Activated T-cell treated with anti-CD3 and anti-CD28 coated beads, Interleukin-2, amount 50 U/mL, for 4 hours (primary cell): ENCODE measurements at regions not wholly inside any gene's neighbourhood (a gene's known extent, or its start where the extent isn't known, plus 50 kb on each side); places are given as distances from the start of the nearest gene placed in this dataset.

Source experiments
- ATAC-seq, 2 donors: fragments of 200-7000 bp; cut with Tn5 transposase; one replicate each; pipeline ENCODE4 v1.10.0; 2021
- DNase-seq: peaks from one replicate; pipeline ENCODE4 v3.0.0-alpha.2; 2020
- H3K27me3 Mint-ChIP-seq: one replicate; pipeline ENCODE4 v1.8.0; 2021; ENCODE audit warnings: low read depth, mixed read lengths
- H3K36me3 Mint-ChIP-seq: one replicate; pipeline ENCODE4 v1.8.0; 2022; ENCODE audit warnings: mixed read lengths; ENCODE audit not compliant: insufficient read depth
- H3K4me1 Mint-ChIP-seq: one replicate; pipeline ENCODE4 v1.8.0; 2021; ENCODE audit warnings: low read depth, mixed read lengths
- H3K4me3 Mint-ChIP-seq: one replicate; pipeline ENCODE4 v1.8.0; 2021; ENCODE audit warnings: mild to moderate bottlenecking, moderate library complexity, mixed read lengths
- H3K9me3 Mint-ChIP-seq: one replicate; pipeline ENCODE4 v1.8.0; 2021; ENCODE audit warnings: mixed read lengths

GRCh38 chr2:183495589-183496267, 371.5 kb downstream of the NUP35 start:
- no peaks in the 10 kb centered on the region for H3K27me3 Mint-ChIP-seq
- ATAC-seq: no peak
- H3K9me3 Mint-ChIP-seq: peaks cover 5% of the 10 kb centered on the region
- H3K4me1 Mint-ChIP-seq: no peaks in the 10 kb centered on the region
- no peak overlapping the region for H3K4me3 Mint-ChIP-seq
- no peaks in the 10 kb centered on the region for H3K36me3 Mint-ChIP-seq
- DNase-seq: no peak

- no peak for DNase-seq
- Mint-ChIP-seq H3K9me3 (peaks cover 16% of the 10 kb centered on the region), H3K27me3 (no peaks in the 10 kb centered on the region), H3K4me1 (no peaks in the 10 kb centered on the region), H3K4me3 (no peak overlapping the region), H3K36me3 (no peaks in the 10 kb centered on the region)
- ATAC-seq: no peak
Observed at GRCh38 chr2:183497861-183498260, 373.6 kb downstream of the NUP35 start.

GRCh38 chr2:183505911-183506310, 381.7 kb downstream of the NUP35 start:
- no peak for DNase-seq
- Mint-ChIP-seq H3K4me3 (no peak overlapping the region), H3K27me3 (no peaks in the 10 kb centered on the region), H3K4me1 (no peaks in the 10 kb centered on the region), H3K9me3 (peaks cover 41% of the 10 kb centered on the region), H3K36me3 (no peaks in the 10 kb centered on the region)
- ATAC-seq: no peak

GRCh38 chr2:183511154-183511553, 386.9 kb downstream of the NUP35 start:
- Mint-ChIP-seq H3K9me3 (peaks cover 30% of the 10 kb centered on the region), H3K27me3 (no peaks in the 10 kb centered on the region), H3K4me3 (no peak overlapping the region), H3K4me1 (no peaks in the 10 kb centered on the region), H3K36me3 (no peaks in the 10 kb centered on the region)
- no peak for DNase-seq
- ATAC-seq: no peak

- DNase-seq (no peak), ATAC-seq (no peak)
- Mint-ChIP-seq H3K4me1 (no peaks in the 10 kb centered on the region), H3K36me3 (peaks cover 2% of the 10 kb centered on the region), H3K4me3 (no peak overlapping the region), H3K9me3 (peaks cover 12% of the 10 kb centered on the region), H3K27me3 (no peaks in the 10 kb centered on the region)
Observed at GRCh38 chr2:183519371-183520056, 395.3 kb downstream of the NUP35 start.

- Mint-ChIP-seq H3K36me3 (peaks cover 2% of the 10 kb centered on the region), H3K27me3 (no peaks in the 10 kb centered on the region), H3K4me1 (no peaks in the 10 kb centered on the region), H3K9me3 (peaks cover 8% of the 10 kb centered on the region), H3K4me3 (no peak overlapping the region)
- DNase-seq (no peak), ATAC-seq (no peak)
Observed at GRCh38 chr2:183521911-183522310, 397.7 kb downstream of the NUP35 start.

GRCh38 chr2:183522489-183523266, 398.4 kb downstream of the NUP35 start:
- Mint-ChIP-seq H3K4me3 (no peak overlapping the region), H3K36me3 (peaks cover 2% of the 10 kb centered on the region), H3K9me3 (peaks cover 11% of the 10 kb centered on the region), H3K27me3 (no peaks in the 10 kb centered on the region), H3K4me1 (no peaks in the 10 kb centered on the region)
- ATAC-seq (no peak), DNase-seq (no peak)

- Mint-ChIP-seq H3K4me1 (no peaks in the 10 kb centered on the region), H3K4me3 (no peak overlapping the region), H3K9me3 (peaks cover 11% of the 10 kb centered on the region), H3K36me3 (no peaks in the 10 kb centered on the region), H3K27me3 (no peaks in the 10 kb centered on the region)
- DNase-seq (no peak), ATAC-seq (no peak)
Observed at GRCh38 chr2:183530333-183530901, 406.2 kb downstream of the NUP35 start.

- Mint-ChIP-seq H3K4me3 (no peak overlapping the region), H3K27me3 (no peaks in the 10 kb centered on the region), H3K36me3 (no peaks in the 10 kb centered on the region), H3K4me1 (no peaks in the 10 kb centered on the region), H3K9me3 (peaks cover 10% of the 10 kb centered on the region)
- ATAC-seq: no peak
- DNase-seq: no peak
Observed at GRCh38 chr2:183532514-183532913, 408.3 kb downstream of the NUP35 start.

- Mint-ChIP-seq H3K36me3 (no peaks in the 10 kb centered on the region), H3K9me3 (peaks cover 11% of the 10 kb centered on the region), H3K4me1 (no peaks in the 10 kb centered on the region), H3K27me3 (no peaks in the 10 kb centered on the region), H3K4me3 (no peak overlapping the region)
- DNase-seq (no peak), ATAC-seq (no peak)
Observed at GRCh38 chr2:183533021-183533420, 408.8 kb downstream of the NUP35 start.

GRCh38 chr2:183536290-183536689, 412.0 kb downstream of the NUP35 start:
- ATAC-seq (no peak), DNase-seq (no peak)
- H3K4me3 Mint-ChIP-seq: no peak overlapping the region
- H3K9me3 Mint-ChIP-seq: peaks cover 6% of the 10 kb centered on the region
- no peaks in the 10 kb centered on the region for H3K4me1 Mint-ChIP-seq
- no peaks in the 10 kb centered on the region for H3K36me3 Mint-ChIP-seq
- no peaks in the 10 kb centered on the region for H3K27me3 Mint-ChIP-seq

- DNase-seq: no peak
Observed at GRCh38 chr2:183536714-183537113, 412.5 kb downstream of the NUP35 start.

GRCh38 chr2:183541766-183542165, 417.5 kb downstream of the NUP35 start:
- H3K27me3 Mint-ChIP-seq: no peaks in the 10 kb centered on the region
- H3K4me3 Mint-ChIP-seq: no peak overlapping the region
- DNase-seq: no peak
- H3K9me3 Mint-ChIP-seq: peaks cover 33% of the 10 kb centered on the region
- H3K4me1 Mint-ChIP-seq: no peaks in the 10 kb centered on the region
- no peaks in the 10 kb centered on the region for H3K36me3 Mint-ChIP-seq
- no peak for ATAC-seq

More at GRCh38 chr2:183536714-183537113, 412.5 kb downstream of the NUP35 start:
- H3K4me1 Mint-ChIP-seq: no peaks in the 10 kb centered on the region
- H3K9me3 Mint-ChIP-seq: peaks cover 8% of the 10 kb centered on the region
- no peak for ATAC-seq
- no peaks in the 10 kb centered on the region for H3K36me3 Mint-ChIP-seq
- H3K27me3 Mint-ChIP-seq: no peaks in the 10 kb centered on the region
- no peak overlapping the region for H3K4me3 Mint-ChIP-seq

- DNase-seq (no peak), ATAC-seq (no peak)
- H3K36me3 Mint-ChIP-seq: no peaks in the 10 kb centered on the region
- H3K4me3 Mint-ChIP-seq: no peak overlapping the region
- H3K9me3 Mint-ChIP-seq: peaks cover 31% of the 10 kb centered on the region
- no peaks in the 10 kb centered on the region for H3K4me1 Mint-ChIP-seq
- no peaks in the 10 kb centered on the region for H3K27me3 Mint-ChIP-seq
Observed at GRCh38 chr2:183542606-183543005, 418.4 kb downstream of the NUP35 start.
